ENCODE measurements at regions not wholly inside any gene's neighbourhood (a gene's known extent, or its start where the extent isn't known, plus 50 kb on each side); places are given as distances from the start of the nearest gene placed in this dataset.

DNA sequence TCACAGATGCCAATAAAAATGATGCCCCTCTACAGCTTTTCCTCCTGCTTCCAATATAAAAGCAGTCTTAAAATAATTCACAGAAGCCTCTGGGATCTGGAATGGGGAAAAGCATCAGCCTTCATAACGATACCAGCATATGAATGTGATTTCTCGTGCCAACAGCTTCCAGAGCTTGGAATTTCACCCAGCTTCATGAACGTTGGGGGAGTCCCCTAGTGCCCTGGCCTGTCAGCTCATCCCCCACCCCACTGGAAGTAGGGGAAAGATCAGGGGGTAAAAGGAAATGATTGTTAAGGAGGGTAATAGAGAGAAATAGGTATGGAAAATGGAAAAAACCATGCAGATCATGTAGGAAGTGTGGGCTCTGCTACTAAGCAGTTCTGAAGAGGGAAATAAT lies 253.6 kb downstream of the INHBA start:
- TF ChIP-seq HNF4A (conservative IDR thresholded peaks at IDR 0.05) (no peak), TAF1 (conservative IDR thresholded peaks at IDR 0.05) (no peak), SP1 (IDR thresholded peaks at IDR 0.05) (no peak), FOXA1 (IDR thresholded peaks at IDR 0.05) (no peak)
- TF ChIP-seq, protein P1, sequence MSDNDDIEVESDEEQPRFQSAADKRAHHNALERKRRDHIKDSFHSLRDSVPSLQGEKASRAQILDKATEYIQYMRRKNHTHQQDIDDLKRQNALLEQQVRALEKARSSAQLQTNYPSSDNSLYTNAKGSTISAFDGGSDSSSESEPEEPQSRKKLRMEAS (IDR thresholded peaks at IDR 0.05): no peak
- TF ChIP-seq, protein P2, sequence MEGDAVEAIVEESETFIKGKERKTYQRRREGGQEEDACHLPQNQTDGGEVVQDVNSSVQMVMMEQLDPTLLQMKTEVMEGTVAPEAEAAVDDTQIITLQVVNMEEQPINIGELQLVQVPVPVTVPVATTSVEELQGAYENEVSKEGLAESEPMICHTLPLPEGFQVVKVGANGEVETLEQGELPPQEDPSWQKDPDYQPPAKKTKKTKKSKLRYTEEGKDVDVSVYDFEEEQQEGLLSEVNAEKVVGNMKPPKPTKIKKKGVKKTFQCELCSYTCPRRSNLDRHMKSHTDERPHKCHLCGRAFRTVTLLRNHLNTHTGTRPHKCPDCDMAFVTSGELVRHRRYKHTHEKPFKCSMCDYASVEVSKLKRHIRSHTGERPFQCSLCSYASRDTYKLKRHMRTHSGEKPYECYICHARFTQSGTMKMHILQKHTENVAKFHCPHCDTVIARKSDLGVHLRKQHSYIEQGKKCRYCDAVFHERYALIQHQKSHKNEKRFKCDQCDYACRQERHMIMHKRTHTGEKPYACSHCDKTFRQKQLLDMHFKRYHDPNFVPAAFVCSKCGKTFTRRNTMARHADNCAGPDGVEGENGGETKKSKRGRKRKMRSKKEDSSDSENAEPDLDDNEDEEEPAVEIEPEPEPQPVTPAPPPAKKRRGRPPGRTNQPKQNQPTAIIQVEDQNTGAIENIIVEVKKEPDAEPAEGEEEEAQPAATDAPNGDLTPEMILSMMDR (IDR thresholded peaks at IDR 0.05; ENCODE audit: low read depth, low read length, missing input control): no peak
- TF ChIP-seq, protein P3, sequence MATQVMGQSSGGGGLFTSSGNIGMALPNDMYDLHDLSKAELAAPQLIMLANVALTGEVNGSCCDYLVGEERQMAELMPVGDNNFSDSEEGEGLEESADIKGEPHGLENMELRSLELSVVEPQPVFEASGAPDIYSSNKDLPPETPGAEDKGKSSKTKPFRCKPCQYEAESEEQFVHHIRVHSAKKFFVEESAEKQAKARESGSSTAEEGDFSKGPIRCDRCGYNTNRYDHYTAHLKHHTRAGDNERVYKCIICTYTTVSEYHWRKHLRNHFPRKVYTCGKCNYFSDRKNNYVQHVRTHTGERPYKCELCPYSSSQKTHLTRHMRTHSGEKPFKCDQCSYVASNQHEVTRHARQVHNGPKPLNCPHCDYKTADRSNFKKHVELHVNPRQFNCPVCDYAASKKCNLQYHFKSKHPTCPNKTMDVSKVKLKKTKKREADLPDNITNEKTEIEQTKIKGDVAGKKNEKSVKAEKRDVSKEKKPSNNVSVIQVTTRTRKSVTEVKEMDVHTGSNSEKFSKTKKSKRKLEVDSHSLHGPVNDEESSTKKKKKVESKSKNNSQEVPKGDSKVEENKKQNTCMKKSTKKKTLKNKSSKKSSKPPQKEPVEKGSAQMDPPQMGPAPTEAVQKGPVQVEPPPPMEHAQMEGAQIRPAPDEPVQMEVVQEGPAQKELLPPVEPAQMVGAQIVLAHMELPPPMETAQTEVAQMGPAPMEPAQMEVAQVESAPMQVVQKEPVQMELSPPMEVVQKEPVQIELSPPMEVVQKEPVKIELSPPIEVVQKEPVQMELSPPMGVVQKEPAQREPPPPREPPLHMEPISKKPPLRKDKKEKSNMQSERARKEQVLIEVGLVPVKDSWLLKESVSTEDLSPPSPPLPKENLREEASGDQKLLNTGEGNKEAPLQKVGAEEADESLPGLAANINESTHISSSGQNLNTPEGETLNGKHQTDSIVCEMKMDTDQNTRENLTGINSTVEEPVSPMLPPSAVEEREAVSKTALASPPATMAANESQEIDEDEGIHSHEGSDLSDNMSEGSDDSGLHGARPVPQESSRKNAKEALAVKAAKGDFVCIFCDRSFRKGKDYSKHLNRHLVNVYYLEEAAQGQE (IDR thresholded peaks at IDR 0.05): no peak
- TF ChIP-seq, protein P4, sequence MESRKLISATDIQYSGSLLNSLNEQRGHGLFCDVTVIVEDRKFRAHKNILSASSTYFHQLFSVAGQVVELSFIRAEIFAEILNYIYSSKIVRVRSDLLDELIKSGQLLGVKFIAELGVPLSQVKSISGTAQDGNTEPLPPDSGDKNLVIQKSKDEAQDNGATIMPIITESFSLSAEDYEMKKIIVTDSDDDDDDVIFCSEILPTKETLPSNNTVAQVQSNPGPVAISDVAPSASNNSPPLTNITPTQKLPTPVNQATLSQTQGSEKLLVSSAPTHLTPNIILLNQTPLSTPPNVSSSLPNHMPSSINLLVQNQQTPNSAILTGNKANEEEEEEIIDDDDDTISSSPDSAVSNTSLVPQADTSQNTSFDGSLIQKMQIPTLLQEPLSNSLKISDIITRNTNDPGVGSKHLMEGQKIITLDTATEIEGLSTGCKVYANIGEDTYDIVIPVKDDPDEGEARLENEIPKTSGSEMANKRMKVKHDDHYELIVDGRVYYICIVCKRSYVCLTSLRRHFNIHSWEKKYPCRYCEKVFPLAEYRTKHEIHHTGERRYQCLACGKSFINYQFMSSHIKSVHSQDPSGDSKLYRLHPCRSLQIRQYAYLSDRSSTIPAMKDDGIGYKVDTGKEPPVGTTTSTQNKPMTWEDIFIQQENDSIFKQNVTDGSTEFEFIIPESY (IDR thresholded peaks at IDR 0.05): no peak

Data from liver (tissue), 3 donors.